ENCODE measurements at regions not wholly inside any gene's neighbourhood (a gene's known extent, or its start where the extent isn't known, plus 50 kb on each side); places are given as distances from the start of the nearest gene placed in this dataset.

DNA sequence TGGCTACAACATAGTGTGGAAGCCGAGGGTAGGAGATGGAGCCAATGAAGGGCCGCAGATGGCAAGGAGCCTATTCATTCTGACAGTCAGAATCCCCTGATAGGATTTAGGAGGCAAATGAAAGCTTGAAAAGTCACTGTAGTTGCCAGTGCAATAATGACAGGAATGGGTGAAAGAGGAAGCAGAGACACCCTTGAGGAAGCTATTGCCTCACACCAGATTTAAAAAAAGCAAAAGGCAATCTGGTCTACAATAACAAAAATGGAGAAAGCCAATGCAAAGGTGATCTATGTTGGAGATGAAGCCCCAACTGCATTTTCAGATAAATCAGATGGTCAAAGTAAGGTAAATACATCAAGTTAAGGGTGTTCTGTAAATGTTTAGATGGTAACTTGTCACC is 158.5 kb downstream of the TUBA3C start:
- H2BK12ac ChIP-seq (ENCODE audit: insufficient read length, low read depth, low read length), result no peak overlapping the region
- no peaks in the 10 kb centered on the region for H3K27me3 ChIP-seq (ENCODE audit: insufficient read depth, low read length)
- no peak overlapping the region for H2BK15ac ChIP-seq (ENCODE audit: low read depth, low read length)
- Mint-ChIP-seq H3K9me3 (peaks cover 94% of the 10 kb centered on the region in 2 experiments), H3K4me3 (no peak overlapping the region), H3K36me3 (ENCODE audit: insufficient read depth in 1 of 3, low read depth in 3 of 3) (peaks cover 0 to 19% (median 7%) of the 10 kb centered on the region in 3 experiments; a peak in 4 of 7 replicates), H3K27ac (no peak overlapping the region), H3K4me1 (no peaks in the 10 kb centered on the region), H3K27me3 (ENCODE audit: low read depth) (no peaks in the 10 kb centered on the region)
- no peak overlapping the region for H3K4ac ChIP-seq (ENCODE audit: low read depth, low read length)
- H2BK120ac ChIP-seq (ENCODE audit: low read depth, low read length, poor library complexity, severe bottlenecking), result no peak overlapping the region
- H3K14ac ChIP-seq (ENCODE audit: insufficient read depth, low read length), result no peak overlapping the region
- TF ChIP-seq, protein P1, sequence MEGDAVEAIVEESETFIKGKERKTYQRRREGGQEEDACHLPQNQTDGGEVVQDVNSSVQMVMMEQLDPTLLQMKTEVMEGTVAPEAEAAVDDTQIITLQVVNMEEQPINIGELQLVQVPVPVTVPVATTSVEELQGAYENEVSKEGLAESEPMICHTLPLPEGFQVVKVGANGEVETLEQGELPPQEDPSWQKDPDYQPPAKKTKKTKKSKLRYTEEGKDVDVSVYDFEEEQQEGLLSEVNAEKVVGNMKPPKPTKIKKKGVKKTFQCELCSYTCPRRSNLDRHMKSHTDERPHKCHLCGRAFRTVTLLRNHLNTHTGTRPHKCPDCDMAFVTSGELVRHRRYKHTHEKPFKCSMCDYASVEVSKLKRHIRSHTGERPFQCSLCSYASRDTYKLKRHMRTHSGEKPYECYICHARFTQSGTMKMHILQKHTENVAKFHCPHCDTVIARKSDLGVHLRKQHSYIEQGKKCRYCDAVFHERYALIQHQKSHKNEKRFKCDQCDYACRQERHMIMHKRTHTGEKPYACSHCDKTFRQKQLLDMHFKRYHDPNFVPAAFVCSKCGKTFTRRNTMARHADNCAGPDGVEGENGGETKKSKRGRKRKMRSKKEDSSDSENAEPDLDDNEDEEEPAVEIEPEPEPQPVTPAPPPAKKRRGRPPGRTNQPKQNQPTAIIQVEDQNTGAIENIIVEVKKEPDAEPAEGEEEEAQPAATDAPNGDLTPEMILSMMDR (conservative IDR thresholded peaks at IDR 0.05), result no peak
- H4K8ac ChIP-seq (replicated peaks; ENCODE audit: insufficient read length, low read depth, low read length), result no peak overlapping the region
- no peak overlapping the region for H3T11ph ChIP-seq (ENCODE audit: low read length)
- no peak overlapping the region for H2BK5ac ChIP-seq (ENCODE audit: insufficient read length, low read length)
- no peaks in the 10 kb centered on the region for H3K4me1 ChIP-seq (ENCODE audit: insufficient read depth, low read length)
- no peak overlapping the region for H2AK5ac ChIP-seq (ENCODE audit: insufficient read length, low read length)
- H3K27ac ChIP-seq (ENCODE audit: insufficient read length, low read depth, low read length), result no peak overlapping the region
- no peaks in the 10 kb centered on the region for H3K79me1 ChIP-seq (ENCODE audit: insufficient read depth, low read depth, low read length, poor library complexity, severe bottlenecking)
- no peak overlapping the region for H2BK20ac ChIP-seq (ENCODE audit: low read depth, low read length, poor library complexity, severe bottlenecking)
- no peaks in the 10 kb centered on the region for H3K23me2 ChIP-seq (ENCODE audit: insufficient read length, low read depth, low read length, poor library complexity, severe bottlenecking)
- H3K18ac ChIP-seq (ENCODE audit: insufficient read length, low read depth, low read length), result no peak overlapping the region
- no peaks in the 10 kb centered on the region for H4K20me1 ChIP-seq (ENCODE audit: control insufficient read depth, insufficient read depth, insufficient read length)
- DNase-seq, result no peak
- no peak overlapping the region for H2AFZ ChIP-seq (ENCODE audit: low read length)
- H3K23ac ChIP-seq (ENCODE audit: insufficient read length, low read depth, low read length), result no peak overlapping the region
- no peaks in the 10 kb centered on the region for H3K79me2 ChIP-seq (ENCODE audit: insufficient read depth, low read length)
- peaks cover 71% of the 10 kb centered on the region for H3K9me3 ChIP-seq (ENCODE audit: control insufficient read depth, low read depth, low read length)
- no peak overlapping the region for H4K5ac ChIP-seq (ENCODE audit: insufficient read length, low read depth, low read length)
- no peak overlapping the region for H3K9ac ChIP-seq (ENCODE audit: extremely low read depth, insufficient read length, low read length)
- no peak overlapping the region for H4K91ac ChIP-seq (ENCODE audit: insufficient read length, low read depth, low read length)
- WGBS (ENCODE audit: extremely low coverage, insufficient read length, low lambda C conversion rate), result no CpG with 5 or more reads among the region's 2 CpGs
- no peak overlapping the region for H3K4me2 ChIP-seq (ENCODE audit: insufficient read depth, insufficient read length, low read length)
- no peak overlapping the region for H3K56ac ChIP-seq (ENCODE audit: insufficient read length, low read depth, low read length)
